Cardiac fibroblast (primary cell): ENCODE measurements at regions not wholly inside any gene's neighbourhood (a gene's known extent, or its start where the extent isn't known, plus 50 kb on each side); places are given as distances from the start of the nearest gene placed in this dataset.
A peak's percentile ranks its signal among the peaks of the same experiment; 100 is the strongest.
"Not testable (repeated sequence)": the region's sequence is repeated elsewhere in the genome, so short reads cannot be mapped to it uniquely, and the experiment has no call there.

Source experiments
- DNase-seq, 2 donors: peaks; one replicate each; pipeline versions ENCODE4 v3.0.0 to v3.0.0-alpha.2; 2010; ENCODE audit warnings: low read depth in 2 of 2
- H3K4me3 ChIP-seq, 2 donors: replicated peaks in 1 of 2; 1 replicate in 1 of 2; 2 replicates in 1 of 2; pipeline ENCODE4 v1.5.1; 2011; ENCODE audit warnings: low read depth in 2 of 2, low read length in 2 of 2, mild to moderate bottlenecking in 2 of 2, moderate library complexity in 1 of 2
- CTCF ChIP-seq: IDR thresholded peaks from one replicate; pipeline ENCODE4 v1.5.1; 2011; ENCODE audit warnings: low read depth, mild to moderate bottlenecking, low read length, inconsistent platforms

DNA sequence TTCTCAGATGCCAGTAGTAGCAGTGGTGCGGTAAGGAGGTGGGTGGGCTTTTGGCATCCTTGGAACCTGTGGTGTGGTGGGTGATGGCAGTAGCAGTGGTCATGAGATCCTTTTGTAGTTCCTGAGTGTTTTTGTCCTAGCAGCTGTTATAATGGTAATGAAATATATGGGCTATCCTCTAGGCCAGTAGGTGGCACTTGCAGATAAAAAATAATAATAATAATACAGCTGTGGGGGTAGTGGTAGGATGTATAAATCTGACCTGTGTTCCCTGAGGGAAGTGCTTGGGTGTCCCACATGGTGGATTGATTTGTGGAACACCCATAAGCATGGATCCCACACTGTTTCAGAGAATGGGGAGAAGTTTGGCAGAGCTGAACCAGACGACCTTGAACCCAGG, 334.0 kb downstream of the SLITRK5 start:
- TF ChIP-seq CTCF = no peak
- DNase-seq = no peak
- H3K4me3 ChIP-seq = no peak overlapping the region

- TF ChIP-seq CTCF = no peak
- DNase-seq = no peak
- H3K4me3 ChIP-seq = no peak overlapping the region
Observed at GRCh38 chr13:88014527-88014926, 343.4 kb downstream of the SLITRK5 start.

GRCh38 chr13:88022431-88023208, 351.4 kb downstream of the SLITRK5 start:
- no peak for DNase-seq
- no peak overlapping the region for H3K4me3 ChIP-seq
- TF ChIP-seq CTCF = no peak

GRCh38 chr13:88026241-88026640, 355.1 kb downstream of the SLITRK5 start:
- no peak for TF ChIP-seq CTCF
- DNase-seq = no peak
- no peak overlapping the region for H3K4me3 ChIP-seq

GRCh38 chr13:88031980-88032559, 360.9 kb downstream of the SLITRK5 start:
- TF ChIP-seq CTCF = no peak
- H3K4me3 ChIP-seq = no peak overlapping the region
- peak in 1 of 2 donors; percentile 0 for DNase-seq

- not testable (repeated sequence) for DNase-seq, H3K4me3 ChIP-seq
Observed at GRCh38 chr13:88036205-88036604, 365.0 kb downstream of the SLITRK5 start.

GRCh38 chr13:88042489-88042888, 371.3 kb downstream of the SLITRK5 start:
- no peak overlapping the region for H3K4me3 ChIP-seq
- no peak for TF ChIP-seq CTCF
- no peak for DNase-seq
